GM23338 (cell line): ENCODE measurements at regions not wholly inside any gene's neighbourhood (a gene's known extent, or its start where the extent isn't known, plus 50 kb on each side); places are given as distances from the start of the nearest gene placed in this dataset.

Experiments used
- ATAC-seq: fragments of 200-7000 bp; cut with Tn5 transposase; 3 replicates; pipeline ENCODE4 v1.9.1; 2020
- DNase-seq: peaks from one replicate; pipeline ENCODE4 v3.0.0-alpha.2; 2015; ENCODE audit warnings: low spot score
- H2AFZ ChIP-seq: fragments of 200-600 bp; sonication (generic); 2 replicates; pipeline ENCODE4 v1.8.0; 2016; ENCODE audit warnings: antibody characterized with exemption, mild to moderate bottlenecking, moderate library complexity
- H3F3A ChIP-seq: fragments of 200-600 bp; sonication (generic); replicated peaks from 2 replicates; pipeline ENCODE4 v1.8.0; 2017; ENCODE audit warnings: antibody characterized with exemption, mixed run types, low read depth
- H3K27ac ChIP-seq: fragments of 200-600 bp; sonication (generic); 2 replicates; pipeline ENCODE4 v1.6.1; 2016; ENCODE audit warnings: low read depth
- H3K27me3 ChIP-seq: fragments of 200-600 bp; sonication (generic); 2 replicates; pipeline ENCODE4 v1.8.0; 2016; ENCODE audit warnings: mild to moderate bottlenecking, mixed run types, moderate library complexity; ENCODE audit not compliant: insufficient read depth
- H3K36me3 ChIP-seq: fragments of 200-600 bp; sonication (generic); 2 replicates; pipeline ENCODE4 v1.8.0; 2016; ENCODE audit warnings: mild to moderate bottlenecking; ENCODE audit not compliant: insufficient read depth
- H3K4me1 ChIP-seq: fragments of 200-600 bp; sonication (generic); 2 replicates; pipeline ENCODE4 v1.8.0; 2016; ENCODE audit warnings: mild to moderate bottlenecking, moderate library complexity; ENCODE audit not compliant: insufficient read depth
- H3K4me2 ChIP-seq: fragments of 200-600 bp; sonication (generic); 2 replicates; pipeline ENCODE4 v1.7.1; 2017; ENCODE audit warnings: mixed run types
- H3K4me3 ChIP-seq: fragments of 200-600 bp; sonication (generic); 2 replicates; pipeline ENCODE4 v1.6.1; 2016; ENCODE audit warnings: mixed run types
- H3K79me2 ChIP-seq: fragments of 200-600 bp; sonication (generic); replicated peaks from 2 replicates; pipeline ENCODE4 v1.8.0; 2017; ENCODE audit warnings: mild to moderate bottlenecking; ENCODE audit not compliant: insufficient read depth
- H3K9me2 ChIP-seq: fragments of 200-600 bp; sonication (generic); 2 replicates; pipeline ENCODE4 v1.8.0; 2017; ENCODE audit not compliant: insufficient read depth
- H4K20me1 ChIP-seq: fragments of 200-600 bp; sonication (generic); replicated peaks from 2 replicates; pipeline ENCODE4 v1.8.0; 2017; ENCODE audit warnings: mild to moderate bottlenecking; ENCODE audit not compliant: insufficient read depth
- H3K27ac Mint-ChIP-seq: 2 replicates; pipeline ENCODE4 v1.8.0; 2020; ENCODE audit warnings: inconsistent platforms, mild to moderate bottlenecking, moderate library complexity, mixed read lengths
- H3K27me3 Mint-ChIP-seq: 3 replicates; pipeline ENCODE4 v1.8.0; 2022; ENCODE audit warnings: low read depth, mild to moderate bottlenecking, moderate library complexity, mixed read lengths, inconsistent platforms; ENCODE audit not compliant: insufficient read depth, poor library complexity
- H3K36me3 Mint-ChIP-seq: 3 replicates; pipeline ENCODE4 v1.8.0; 2021; ENCODE audit warnings: low read depth, mild to moderate bottlenecking, inconsistent platforms, moderate library complexity, mixed read lengths
- H3K4me1 Mint-ChIP-seq: 3 replicates; pipeline ENCODE4 v1.8.0; 2020; ENCODE audit warnings: mild to moderate bottlenecking, inconsistent platforms, mixed read lengths
- H3K4me3 Mint-ChIP-seq: 3 replicates; pipeline ENCODE4 v1.8.0; 2021; ENCODE audit warnings: moderate library complexity, mild to moderate bottlenecking, inconsistent platforms, mixed read lengths
- H3K9me3 Mint-ChIP-seq: 3 replicates; pipeline ENCODE4 v1.8.0; 2020; ENCODE audit warnings: moderate library complexity, mild to moderate bottlenecking, inconsistent platforms, mixed read lengths
- EZH2 ChIP-seq: fragments of 200-600 bp; sonication (generic); IDR thresholded peaks from one replicate; pipeline ENCODE4 v1.8.0; 2017; ENCODE audit warnings: antibody characterized with exemption, mild to moderate bottlenecking, low read depth; ENCODE audit not compliant: unreplicated experiment
- EZH2phosphoT487 ChIP-seq: fragments of 200-600 bp; sonication (generic); IDR thresholded peaks from one replicate; pipeline ENCODE4 v1.8.1; 2018; ENCODE audit warnings: antibody characterized with exemption; ENCODE audit not compliant: unreplicated experiment
- JUNB ChIP-seq: IDR thresholded peaks from one replicate; pipeline ENCODE4 v1.6.1; 2016; ENCODE audit warnings: antibody characterized with exemption; ENCODE audit not compliant: unreplicated experiment
- NANOG ChIP-seq: IDR thresholded peaks from 2 replicates; pipeline ENCODE4 v1.6.1; 2016; ENCODE audit warnings: antibody characterized with exemption, borderline replicate concordance
- REST ChIP-seq: IDR thresholded peaks from one replicate; pipeline ENCODE4 v1.6.1; 2018; ENCODE audit warnings: antibody characterized with exemption; ENCODE audit not compliant: unreplicated experiment
- STAT1 ChIP-seq: IDR thresholded peaks from one replicate; pipeline ENCODE4 v1.6.1; 2016; ENCODE audit warnings: antibody characterized with exemption; ENCODE audit not compliant: unreplicated experiment
- ZNF114 ChIP-seq: fragments of 250-450 bp; sonication (Bioruptor Pico); IDR thresholded peaks from 2 replicates; pipeline ENCODE4 v1.5.0; 2020; ENCODE audit warnings: mild to moderate bottlenecking, moderate library complexity

DNA sequence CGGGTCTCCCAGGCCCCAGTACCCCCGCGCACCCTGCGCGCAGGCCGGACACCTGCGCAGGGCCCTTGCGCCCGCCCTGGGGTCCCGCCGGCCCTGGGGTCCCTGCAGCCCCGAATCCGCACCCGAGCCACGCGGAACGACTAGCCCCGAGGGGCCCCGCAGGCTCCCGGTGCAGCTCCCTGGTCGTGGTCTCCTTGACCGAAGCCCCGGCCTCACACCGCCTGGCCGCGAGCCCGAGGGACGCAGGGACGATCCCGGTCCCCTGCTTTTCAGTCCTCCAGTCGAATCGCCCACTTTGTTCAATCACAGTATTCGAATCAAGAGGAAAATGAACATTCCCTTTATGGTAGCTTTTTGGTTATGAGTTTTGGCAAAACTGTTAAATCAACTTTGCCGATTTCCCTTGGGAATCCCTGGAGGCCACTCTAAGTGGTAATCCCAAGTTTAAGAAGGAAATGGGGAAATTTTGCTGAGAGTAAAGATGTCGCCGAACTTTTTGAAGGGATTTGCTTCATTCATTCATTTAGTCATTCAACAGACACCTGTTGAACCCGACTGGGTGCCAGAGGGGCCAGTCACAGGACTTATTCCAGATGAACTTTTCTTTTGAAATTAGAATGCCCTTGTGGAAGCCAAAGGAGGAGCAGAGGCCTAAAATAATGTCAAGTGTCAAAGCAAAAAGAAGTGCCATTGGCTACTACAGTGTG is 75.0 kb downstream of the ZIC5 start:
- Histone ChIP-seq H3K4me3 (peak overlapping the region; percentile 74), H2AFZ (0 out of 2 replicates have a peak overlapping the region, but pooled peaks have one; percentile 9), H3F3A (peaks cover 27% of the 10 kb centered on the region), H3K4me2 (peak overlapping the region; percentile 99), H3K27ac (no peak overlapping the region), H3K9me2 (no peaks in the 10 kb centered on the region), H3K79me2 (no peaks in the 10 kb centered on the region), H3K4me1 (peaks cover 65% of the 10 kb centered on the region), H3K36me3 (no peaks in the 10 kb centered on the region), H3K27me3 (peaks cover 59% of the 10 kb centered on the region), H4K20me1 (no peaks in the 10 kb centered on the region)
- DNase-seq (peak; percentile 57), ATAC-seq (peak; percentile 5)
- H3K4me1 Mint-ChIP-seq: peaks cover 59% of the 10 kb centered on the region
- no peak for TF ChIP-seq JUNB
- no peak for TF ChIP-seq NANOG
- no peak for TF ChIP-seq ZNF114 (CRISPR knock-in tag)
- peaks cover 34% of the 10 kb centered on the region for H3K27me3 Mint-ChIP-seq
- no peaks in the 10 kb centered on the region for H3K9me3 Mint-ChIP-seq
- H3K36me3 Mint-ChIP-seq: no peaks in the 10 kb centered on the region
- no peak overlapping the region for H3K27ac Mint-ChIP-seq
- no peak overlapping the region for H3K4me3 Mint-ChIP-seq

DNA sequence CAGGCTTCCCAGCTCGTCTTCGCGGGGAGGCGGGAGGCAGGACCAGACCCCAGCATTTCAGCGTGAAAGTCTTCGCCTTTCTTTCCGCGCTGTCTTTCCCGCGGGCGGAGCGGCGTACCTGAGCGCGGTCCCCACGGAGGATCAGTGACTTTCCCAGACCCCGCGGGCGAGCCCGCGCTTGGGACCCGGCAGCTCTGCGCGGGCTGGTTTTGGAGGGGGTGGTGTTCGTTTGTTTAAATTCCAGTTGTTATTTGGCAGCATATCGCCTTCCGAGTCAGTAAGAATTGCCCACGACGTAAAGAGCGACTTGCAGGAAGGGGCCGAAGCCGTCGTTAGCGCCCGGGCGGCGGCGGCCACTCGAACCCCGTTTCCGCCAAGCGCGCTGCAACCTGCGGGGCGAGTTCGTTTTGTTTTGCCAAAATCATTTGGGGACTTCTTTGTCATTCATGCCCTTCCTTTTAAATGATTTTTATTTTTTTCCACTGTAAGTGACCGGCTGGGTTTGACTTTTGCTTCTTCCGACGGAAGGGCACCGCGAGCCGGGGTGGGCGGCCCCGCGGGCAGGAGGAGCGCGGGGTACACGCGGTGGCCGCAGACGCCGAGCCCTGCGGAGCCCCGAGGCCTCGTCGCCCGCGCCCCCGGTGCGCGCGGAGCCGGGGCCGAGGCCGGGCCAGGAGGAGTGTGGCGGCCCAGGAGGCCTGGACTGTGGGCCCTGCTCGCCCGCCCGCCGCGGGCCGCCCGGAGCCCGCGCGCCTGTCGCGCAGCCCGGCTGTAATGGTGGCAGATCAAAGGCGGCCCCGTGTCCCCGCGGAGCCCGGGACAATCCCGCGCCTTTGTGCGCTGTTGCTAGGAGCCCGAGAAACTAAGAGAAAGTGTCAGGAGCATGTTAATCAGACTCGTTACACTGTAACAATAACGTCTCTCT is 75.9 kb downstream of the ZIC5 start:
- no peaks in the 10 kb centered on the region for H4K20me1 ChIP-seq
- peaks cover 30% of the 10 kb centered on the region for H3F3A ChIP-seq
- no peaks in the 10 kb centered on the region for H3K9me2 ChIP-seq
- H3K4me1 ChIP-seq: peaks cover 65% of the 10 kb centered on the region
- H3K27me3 ChIP-seq: peaks cover 59% of the 10 kb centered on the region
- peaks cover 63% of the 10 kb centered on the region for H3K4me1 Mint-ChIP-seq
- no peaks in the 10 kb centered on the region for H3K9me3 Mint-ChIP-seq
- H3K27me3 Mint-ChIP-seq: peaks cover 34% of the 10 kb centered on the region
- no peaks in the 10 kb centered on the region for H3K36me3 Mint-ChIP-seq
- H3K4me2 ChIP-seq: peak overlapping the region; percentile 99
- peak; percentile 41 for ATAC-seq
- H3K27ac ChIP-seq: no peak overlapping the region
- peak overlapping the region; percentile 74 for H3K4me3 ChIP-seq
- no peak for TF ChIP-seq REST
- no peak for TF ChIP-seq JUNB
- peak; percentile 37 for TF ChIP-seq EZH2
- TF ChIP-seq STAT1: no peak
- no peak for TF ChIP-seq ZNF114 (CRISPR knock-in tag)
- TF ChIP-seq NANOG: no peak
- TF ChIP-seq EZH2phosphoT487: peak; percentile 68
- H3K4me3 Mint-ChIP-seq: peak overlapping the region; percentile 66
- peak overlapping the region; percentile 96 for H2AFZ ChIP-seq
- DNase-seq: peak; percentile 82
- H3K79me2 ChIP-seq: no peaks in the 10 kb centered on the region
- H3K27ac Mint-ChIP-seq: no peak overlapping the region
- no peaks in the 10 kb centered on the region for H3K36me3 ChIP-seq
